ENCODE measurements at regions not wholly inside any gene's neighbourhood (a gene's known extent, or its start where the extent isn't known, plus 50 kb on each side); places are given as distances from the start of the nearest gene placed in this dataset.

DNA sequence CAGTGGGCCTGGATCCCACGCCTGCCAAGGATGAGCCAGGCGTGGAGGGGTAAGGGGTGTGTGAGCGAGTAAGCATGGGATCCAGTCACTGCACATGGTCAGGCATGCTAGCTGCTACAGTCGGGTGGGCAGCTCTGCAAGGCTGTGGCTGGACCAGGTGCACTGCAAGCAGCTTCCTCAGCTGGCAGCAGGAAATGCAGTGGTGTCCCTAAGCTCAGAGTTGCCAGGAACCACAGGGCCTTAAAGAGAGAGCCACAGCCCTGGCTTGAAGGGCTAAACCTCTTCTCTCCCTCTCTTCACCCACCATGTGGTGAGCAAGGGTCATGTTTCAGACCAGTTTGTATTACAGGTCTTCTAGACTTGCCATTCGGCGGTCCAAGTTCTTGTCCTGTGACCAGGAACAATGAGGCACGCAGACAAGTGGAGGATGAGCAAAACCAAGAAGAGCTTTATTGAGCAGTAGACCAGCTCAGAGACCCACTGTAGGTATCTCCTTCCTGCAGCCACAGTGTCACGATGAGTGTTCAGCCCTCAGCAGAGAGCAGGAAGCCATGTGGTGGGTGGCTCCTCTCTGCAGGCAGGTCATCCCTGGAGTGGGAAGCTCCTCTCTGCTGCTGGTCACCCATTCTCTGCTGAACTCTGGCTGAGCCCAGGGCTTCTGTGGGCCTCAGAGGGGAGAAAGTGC, 511.9 kb downstream of the PYDC2 start:
- Histone ChIP-seq H3K9ac (no peak overlapping the region), H3K4me2 (ENCODE audit: unreplicated experiment) (no peak overlapping the region), H3K79me2 (ENCODE audit: insufficient read depth) (no peaks in the 10 kb centered on the region), H3K36me3 (ENCODE audit: low read depth) (no peaks in the 10 kb centered on the region), H3K9me3 (ENCODE audit: low read depth) (peaks cover 7% of the 10 kb centered on the region), H3F3A (ENCODE audit: insufficient read depth) (no peaks in the 10 kb centered on the region), H4K20me1 (ENCODE audit: insufficient read depth) (no peaks in the 10 kb centered on the region), H3K9me2 (ENCODE audit: insufficient read depth) (no peaks in the 10 kb centered on the region), H3K4me1 (ENCODE audit: insufficient read depth) (no peaks in the 10 kb centered on the region), H3K27ac (no peak overlapping the region), H3K4me3 (no peak overlapping the region), H2AFZ (no peak overlapping the region), H3K27me3 (replicated peaks; ENCODE audit: insufficient read depth) (no peaks in the 10 kb centered on the region)
- 31 to 32% methylated on average over 8 of the region's 8 CpGs for WGBS, 2 experiments (ENCODE audit: low coverage in 1 of 2, low lambda C conversion rate in 2 of 2, missing lambda C conversion rate in 2 of 2)
- TF ChIP-seq EZH2 (IDR thresholded peaks at IDR 0.05; ENCODE audit: insufficient read depth, poor library complexity, severe bottlenecking): no peak
- no peak for TF ChIP-seq EZH2phosphoT487 (IDR thresholded peaks at IDR 0.05; ENCODE audit: insufficient read depth, low read depth)
- in situ Hi-C loops (cut with MboI): no loop called here
- no peak for DNase-seq

DNA sequence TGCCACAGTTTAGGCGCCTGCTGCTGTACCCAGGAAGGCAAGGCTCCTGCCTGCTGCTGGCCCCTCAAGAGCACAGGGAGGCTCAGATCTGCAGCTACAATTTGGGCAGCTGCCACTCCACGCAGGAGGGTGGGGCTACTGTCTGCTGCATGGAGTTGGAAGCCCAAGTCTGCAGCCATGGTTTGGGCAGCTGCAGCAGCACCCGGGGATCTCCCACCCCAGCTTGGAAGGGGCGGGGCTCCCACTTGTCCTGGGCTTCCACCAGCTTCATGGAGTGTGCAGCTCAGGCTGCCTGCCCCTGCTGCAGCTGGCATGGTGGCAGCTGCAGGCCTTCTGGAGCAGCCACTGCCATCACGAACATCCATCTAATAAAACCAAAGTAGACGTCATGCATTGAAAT, 512.9 kb downstream of the PYDC2 start:
- in situ Hi-C loops (cut with MboI): no loop called here
- Histone ChIP-seq H3K9me3 (ENCODE audit: low read depth) (peaks cover 6% of the 10 kb centered on the region), H3K4me3 (no peak overlapping the region), H3F3A (ENCODE audit: insufficient read depth) (no peaks in the 10 kb centered on the region), H3K27ac (no peak overlapping the region), H3K9me2 (ENCODE audit: insufficient read depth) (no peaks in the 10 kb centered on the region), H3K27me3 (replicated peaks; ENCODE audit: insufficient read depth) (no peaks in the 10 kb centered on the region), H3K79me2 (ENCODE audit: insufficient read depth) (no peaks in the 10 kb centered on the region), H3K4me1 (ENCODE audit: insufficient read depth) (no peaks in the 10 kb centered on the region), H4K20me1 (ENCODE audit: insufficient read depth) (no peaks in the 10 kb centered on the region), H3K9ac (no peak overlapping the region), H3K36me3 (ENCODE audit: low read depth) (no peaks in the 10 kb centered on the region), H2AFZ (no peak overlapping the region), H3K4me2 (ENCODE audit: unreplicated experiment) (no peak overlapping the region)
- no peak for DNase-seq
- TF ChIP-seq EZH2phosphoT487 (IDR thresholded peaks at IDR 0.05; ENCODE audit: insufficient read depth, low read depth) (no peak), EZH2 (IDR thresholded peaks at IDR 0.05; ENCODE audit: insufficient read depth, poor library complexity, severe bottlenecking) (no peak)
- WGBS, 2 experiments (ENCODE audit: low coverage in 1 of 2, low lambda C conversion rate in 2 of 2, missing lambda C conversion rate in 2 of 2): 8 to 10% methylated on average over 5 to 6 of the region's 6 CpGs

DNA sequence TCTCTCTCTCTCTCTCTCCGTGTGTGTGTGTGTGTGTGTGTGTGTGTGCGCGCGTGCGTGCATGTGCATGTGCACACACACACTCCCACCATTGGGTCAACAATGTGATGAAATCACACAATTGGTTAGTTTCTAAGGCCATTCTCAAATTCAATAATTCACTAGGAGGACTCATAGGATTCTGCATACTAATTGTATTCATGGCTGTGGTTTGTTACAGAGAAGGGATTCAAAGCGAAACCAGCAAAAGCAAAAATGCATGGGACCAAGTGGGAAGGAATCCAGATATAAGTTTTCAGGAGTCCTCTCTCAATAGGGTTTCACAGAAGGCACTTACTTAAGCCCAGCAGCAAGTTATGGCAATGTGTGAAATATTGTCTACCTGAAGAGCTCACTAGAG, 515.0 kb downstream of the PYDC2 start:
- H3K4me1 ChIP-seq (ENCODE audit: insufficient read depth): no peaks in the 10 kb centered on the region
- no peak overlapping the region for H3K4me2 ChIP-seq (ENCODE audit: unreplicated experiment)
- no peak overlapping the region for H2AFZ ChIP-seq
- H3F3A ChIP-seq (ENCODE audit: insufficient read depth): no peaks in the 10 kb centered on the region
- H4K20me1 ChIP-seq (ENCODE audit: insufficient read depth): no peaks in the 10 kb centered on the region
- in situ Hi-C loops (cut with MboI): no loop called here
- H3K9me2 ChIP-seq (ENCODE audit: insufficient read depth): no peaks in the 10 kb centered on the region
- TF ChIP-seq EZH2phosphoT487 (IDR thresholded peaks at IDR 0.05; ENCODE audit: insufficient read depth, low read depth) (no peak), EZH2 (IDR thresholded peaks at IDR 0.05; ENCODE audit: insufficient read depth, poor library complexity, severe bottlenecking) (no peak)
- H3K79me2 ChIP-seq (ENCODE audit: insufficient read depth): no peaks in the 10 kb centered on the region
- no peak overlapping the region for H3K27ac ChIP-seq
- H3K9me3 ChIP-seq (ENCODE audit: low read depth): peaks cover 4% of the 10 kb centered on the region
- no peaks in the 10 kb centered on the region for H3K27me3 ChIP-seq (replicated peaks; ENCODE audit: insufficient read depth)
- WGBS, 2 experiments (ENCODE audit: low coverage in 1 of 2, low lambda C conversion rate in 2 of 2, missing lambda C conversion rate in 2 of 2): 50 to 53% methylated on average over 3 to 6 of the region's 6 CpGs
- H3K36me3 ChIP-seq (ENCODE audit: low read depth): no peaks in the 10 kb centered on the region
- no peak for DNase-seq
- H3K9ac ChIP-seq: no peak overlapping the region
- no peak overlapping the region for H3K4me3 ChIP-seq

DNA sequence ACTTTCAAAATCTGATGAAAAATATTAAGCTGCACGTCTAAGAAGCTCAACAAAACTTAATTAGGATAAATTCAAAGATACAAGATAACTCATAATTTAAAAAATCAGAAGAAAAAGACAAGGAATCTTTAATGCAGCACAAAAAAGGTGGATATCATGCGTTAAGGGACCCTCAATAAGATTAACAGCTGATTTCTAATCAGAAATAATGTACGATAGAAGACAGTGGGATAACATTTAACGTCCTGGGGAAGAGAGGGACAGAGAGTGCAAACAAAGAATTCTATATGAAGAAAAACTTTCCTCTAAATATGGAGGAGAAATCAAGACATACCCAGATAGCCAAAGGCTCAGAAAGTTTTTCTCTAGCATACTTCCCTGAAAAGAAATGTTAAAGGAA, 519.5 kb downstream of the PYDC2 start:
- Histone ChIP-seq H3K4me1 (ENCODE audit: insufficient read depth) (no peaks in the 10 kb centered on the region), H3K79me2 (ENCODE audit: insufficient read depth) (no peaks in the 10 kb centered on the region), H3K27ac (no peak overlapping the region), H3K9me2 (ENCODE audit: insufficient read depth) (no peaks in the 10 kb centered on the region), H3K36me3 (ENCODE audit: low read depth) (no peaks in the 10 kb centered on the region), H3K4me2 (ENCODE audit: unreplicated experiment) (no peak overlapping the region), H4K20me1 (ENCODE audit: insufficient read depth) (no peaks in the 10 kb centered on the region), H2AFZ (no peak overlapping the region), H3K27me3 (replicated peaks; ENCODE audit: insufficient read depth) (no peaks in the 10 kb centered on the region), H3K9me3 (ENCODE audit: low read depth) (peaks cover 4% of the 10 kb centered on the region), H3K4me3 (no peak overlapping the region), H3K9ac (no peak overlapping the region), H3F3A (ENCODE audit: insufficient read depth) (no peaks in the 10 kb centered on the region)
- no peak for DNase-seq
- in situ Hi-C loops (cut with MboI): no loop called here
- WGBS, 2 experiments (ENCODE audit: low coverage in 1 of 2, low lambda C conversion rate in 2 of 2, missing lambda C conversion rate in 2 of 2): 17% methylated on average over 4 of the region's 4 CpGs
- TF ChIP-seq EZH2 (IDR thresholded peaks at IDR 0.05; ENCODE audit: insufficient read depth, poor library complexity, severe bottlenecking): no peak
- TF ChIP-seq EZH2phosphoT487 (IDR thresholded peaks at IDR 0.05; ENCODE audit: insufficient read depth, low read depth): no peak

Data from GM23248 (cell line).